ENCODE measurements at regions not wholly inside any gene's neighbourhood (a gene's known extent, or its start where the extent isn't known, plus 50 kb on each side); places are given as distances from the start of the nearest gene placed in this dataset.

GRCh38 chr7:68187532-68187931 lies 1190.9 kb downstream of the TYW1 start:
- TF ChIP-seq CTCF (IDR thresholded peaks at IDR 0.05), result no peak
- no peak for TF ChIP-seq POLR2A (IDR thresholded peaks at IDR 0.05)
- TF ChIP-seq POLR2AphosphoS5 (IDR thresholded peaks at IDR 0.05), result no peak
- no peak for TF ChIP-seq EP300 (IDR thresholded peaks at IDR 0.05)
